Uterus (tissue), 3 donors: ENCODE measurements at regions not wholly inside any gene's neighbourhood (a gene's known extent, or its start where the extent isn't known, plus 50 kb on each side); places are given as distances from the start of the nearest gene placed in this dataset.

Experiments used
- DNase-seq, 2 donors: peaks; one replicate each; pipeline ENCODE4 v3.0.0-alpha.2; 2019 to 2020
- H3K27ac ChIP-seq, 2 donors: fragments of 200-600 bp; sonication (generic); 1 replicate in 1 of 2; 2 replicates in 1 of 2; pipeline ENCODE4 v1.5.1; 2016 to 2018
- H3K27me3 ChIP-seq, 2 donors: fragments of 200-600 bp; sonication (generic); one replicate each; pipeline ENCODE4 v1.5.1; 2018 to 2019; ENCODE audit warnings: control low read depth in 1 of 2
- H3K36me3 ChIP-seq, 2 donors: fragments of 200-600 bp; sonication (generic); one replicate each; pipeline ENCODE4 v1.5.1; 2019; ENCODE audit warnings: control low read depth in 1 of 2
- H3K4me1 ChIP-seq, 2 donors: fragments of 200-600 bp; sonication (generic); one replicate each; pipeline ENCODE4 v1.5.1; 2018 to 2019; ENCODE audit warnings: control low read depth in 1 of 2
- H3K4me3 ChIP-seq, 2 donors: fragments of 200-600 bp; sonication (generic); 1 replicate in 1 of 2; 2 replicates in 1 of 2; pipeline ENCODE4 v1.5.1; 2018 to 2019; ENCODE audit warnings: mild to moderate bottlenecking in 1 of 2
- H3K9me3 ChIP-seq, 2 donors: fragments of 200-600 bp; sonication (generic); one replicate each; pipeline ENCODE4 v1.5.1; 2019; ENCODE audit warnings: control low read depth in 1 of 2
- POLR2A ChIP-seq, 2 donors: fragments of 450-650 bp; IDR thresholded peaks; one replicate each; pipeline ENCODE4 v1.6.1; 2016; ENCODE audit warnings: antibody characterized with exemption in 2 of 2, mild to moderate bottlenecking in 1 of 2, moderate library complexity in 1 of 2
- intact Hi-C: fragments of 100-400 bp; cut with DNase I; formaldehyde crosslinking; loops from one replicate; pipeline ENCODE4 v1.15.1; 2023; ENCODE audit warnings: low total_unique reads
- TF ChIP-seq, protein P1 (sequence below), 4 experiments: fragments of 200-600 bp in 2 of 4; fragments of 450-650 bp in 2 of 4; sonication (generic) in 2 of 4; IDR thresholded peaks; one replicate each; pipeline ENCODE4 v1.5.1; 2016 to 2019; ENCODE audit warnings: antibody characterized with exemption in 4 of 4, mild to moderate bottlenecking in 2 of 4, moderate library complexity in 1 of 4
- donor health status: DM: yes; HTN: yes; CAD: no.

DNA sequence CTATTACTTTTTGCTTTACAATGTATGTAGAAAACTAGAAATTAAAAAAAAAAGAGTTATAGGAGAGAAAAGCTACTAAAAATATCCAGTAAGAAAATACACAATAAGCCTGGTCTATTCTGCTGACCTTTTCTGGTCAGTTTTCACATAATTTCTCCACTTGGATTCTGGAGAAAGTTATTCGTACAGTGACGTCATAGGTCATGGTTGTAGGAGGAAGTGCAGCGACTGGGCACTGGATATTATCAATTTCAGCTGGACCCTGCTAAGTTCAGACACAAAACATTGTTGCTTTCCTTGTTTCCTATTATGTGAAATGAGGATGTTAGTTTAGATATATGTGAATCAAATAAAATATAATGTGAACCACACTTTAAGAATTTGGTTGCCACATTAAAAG lies 201.2 kb downstream of the MTRR start:
- intact Hi-C loops = no loop called here
- Histone ChIP-seq H3K27ac (no peak overlapping the region), H3K27me3 (no peaks in the 10 kb centered on the region)

DNA sequence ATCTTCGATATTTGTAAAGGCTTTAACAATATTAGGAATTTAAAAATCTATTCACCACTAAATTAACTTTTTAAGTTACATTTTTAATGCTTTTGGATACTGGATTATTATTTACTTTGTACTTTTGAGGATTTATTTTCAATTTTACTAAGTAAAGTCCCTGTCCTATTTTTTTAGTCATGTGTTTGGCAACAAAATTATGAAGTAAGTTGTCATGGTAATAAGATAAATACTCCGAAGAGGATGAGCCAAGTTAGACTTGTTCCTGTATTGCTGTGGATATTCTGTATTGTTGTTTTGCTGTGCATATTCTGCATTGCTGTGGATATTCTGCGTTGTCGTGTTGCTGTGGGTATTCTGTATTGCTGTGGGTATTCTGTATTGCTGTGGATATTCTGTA lies 210.1 kb downstream of the MTRR start:
- no peak overlapping the region for H3K4me3 ChIP-seq
- H3K27me3 ChIP-seq = no peaks in the 10 kb centered on the region
- H3K36me3 ChIP-seq = no peaks in the 10 kb centered on the region
- H3K4me1 ChIP-seq = no peaks in the 10 kb centered on the region
- H3K27ac ChIP-seq = no peak overlapping the region
- H3K9me3 ChIP-seq = no peaks in the 10 kb centered on the region
- intact Hi-C loops = no loop called here
- no peak for DNase-seq
- no peak for TF ChIP-seq POLR2A (IDR thresholded peaks at IDR 0.05)
- TF ChIP-seq, protein P1, sequence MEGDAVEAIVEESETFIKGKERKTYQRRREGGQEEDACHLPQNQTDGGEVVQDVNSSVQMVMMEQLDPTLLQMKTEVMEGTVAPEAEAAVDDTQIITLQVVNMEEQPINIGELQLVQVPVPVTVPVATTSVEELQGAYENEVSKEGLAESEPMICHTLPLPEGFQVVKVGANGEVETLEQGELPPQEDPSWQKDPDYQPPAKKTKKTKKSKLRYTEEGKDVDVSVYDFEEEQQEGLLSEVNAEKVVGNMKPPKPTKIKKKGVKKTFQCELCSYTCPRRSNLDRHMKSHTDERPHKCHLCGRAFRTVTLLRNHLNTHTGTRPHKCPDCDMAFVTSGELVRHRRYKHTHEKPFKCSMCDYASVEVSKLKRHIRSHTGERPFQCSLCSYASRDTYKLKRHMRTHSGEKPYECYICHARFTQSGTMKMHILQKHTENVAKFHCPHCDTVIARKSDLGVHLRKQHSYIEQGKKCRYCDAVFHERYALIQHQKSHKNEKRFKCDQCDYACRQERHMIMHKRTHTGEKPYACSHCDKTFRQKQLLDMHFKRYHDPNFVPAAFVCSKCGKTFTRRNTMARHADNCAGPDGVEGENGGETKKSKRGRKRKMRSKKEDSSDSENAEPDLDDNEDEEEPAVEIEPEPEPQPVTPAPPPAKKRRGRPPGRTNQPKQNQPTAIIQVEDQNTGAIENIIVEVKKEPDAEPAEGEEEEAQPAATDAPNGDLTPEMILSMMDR (IDR thresholded peaks at IDR 0.05) = no peak

More for the DNA sequence above, 201.2 kb downstream of the MTRR start:
- Histone ChIP-seq H3K36me3 (no peaks in the 10 kb centered on the region), H3K4me3 (no peak overlapping the region), H3K4me1 (no peaks in the 10 kb centered on the region), H3K9me3 (no peaks in the 10 kb centered on the region)
- DNase-seq = no peak
- TF ChIP-seq POLR2A (IDR thresholded peaks at IDR 0.05) = no peak
- TF ChIP-seq, protein P1 (IDR thresholded peaks at IDR 0.05) = no peak

DNA sequence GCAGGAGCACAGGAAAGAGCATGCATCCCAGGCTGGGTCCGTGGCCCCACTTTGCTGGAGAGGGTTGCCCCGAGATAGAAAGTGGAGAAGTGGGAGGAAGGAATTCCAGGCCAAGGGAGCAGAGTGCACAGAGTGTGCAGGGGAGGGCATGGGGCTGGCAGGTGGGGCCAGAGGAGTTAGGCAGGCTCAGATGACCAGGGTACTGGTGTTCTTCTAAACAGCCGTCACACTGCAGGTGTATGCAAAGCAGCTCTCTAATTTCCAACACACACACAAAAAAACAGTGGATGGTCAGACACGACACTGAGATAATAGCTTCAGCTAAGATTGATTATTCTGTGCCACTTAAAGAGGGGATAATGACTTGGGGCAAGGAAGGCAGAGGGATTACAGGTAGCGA lies 212.2 kb downstream of the MTRR start:
- H3K27me3 ChIP-seq = no peaks in the 10 kb centered on the region
- no peaks in the 10 kb centered on the region for H3K9me3 ChIP-seq
- H3K4me1 ChIP-seq = no peaks in the 10 kb centered on the region
- H3K36me3 ChIP-seq = no peaks in the 10 kb centered on the region
- no peak overlapping the region for H3K4me3 ChIP-seq
- no peak overlapping the region for H3K27ac ChIP-seq
- no peak for TF ChIP-seq POLR2A (IDR thresholded peaks at IDR 0.05)
- TF ChIP-seq, protein P1 (IDR thresholded peaks at IDR 0.05) = no peak
- intact Hi-C loops = no loop called here
- DNase-seq = no peak

DNA sequence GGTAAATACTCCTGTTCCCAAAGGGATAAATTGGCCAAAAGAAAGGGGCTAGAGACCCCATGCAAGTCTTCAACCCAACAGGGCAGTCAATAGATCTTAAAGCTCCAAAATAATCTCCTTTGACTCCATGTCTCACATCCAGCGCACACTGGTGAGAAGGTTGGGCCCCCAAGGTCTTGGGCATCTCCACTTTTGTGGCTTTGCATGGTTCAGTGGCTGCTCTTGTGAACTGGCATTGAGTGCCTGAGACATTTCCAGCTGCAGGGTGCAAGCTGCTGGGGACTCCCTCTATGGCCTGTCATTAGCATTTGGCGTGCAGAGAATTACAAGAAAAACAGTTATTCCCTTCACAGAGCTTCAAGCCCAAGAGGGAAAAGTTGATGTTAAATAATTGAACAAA lies 224.7 kb downstream of the MTRR start:
- Histone ChIP-seq H3K9me3 (no peaks in the 10 kb centered on the region), H3K4me1 (no peaks in the 10 kb centered on the region), H3K27ac (no peak overlapping the region), H3K4me3 (no peak overlapping the region), H3K27me3 (no peaks in the 10 kb centered on the region), H3K36me3 (no peaks in the 10 kb centered on the region)
- TF ChIP-seq POLR2A (IDR thresholded peaks at IDR 0.05) = no peak
- TF ChIP-seq, protein P1 (IDR thresholded peaks at IDR 0.05) = no peak
- DNase-seq = no peak
- intact Hi-C loops = no loop called here

- no peaks in the 10 kb centered on the region for H3K4me1 ChIP-seq
- no peaks in the 10 kb centered on the region for H3K9me3 ChIP-seq
- H3K27ac ChIP-seq = no peak overlapping the region
- no peaks in the 10 kb centered on the region for H3K36me3 ChIP-seq
- intact Hi-C loops = no loop called here
- no peak overlapping the region for H3K4me3 ChIP-seq
- TF ChIP-seq POLR2A (IDR thresholded peaks at IDR 0.05) = no peak
- TF ChIP-seq, protein P1 (IDR thresholded peaks at IDR 0.05) = no peak
- no peaks in the 10 kb centered on the region for H3K27me3 ChIP-seq
- DNase-seq = no peak
Observed at GRCh38 chr5:8094304-8094703, 225.4 kb downstream of the MTRR start.
